AG09309 (cell line): ENCODE measurements at regions not wholly inside any gene's neighbourhood (a gene's known extent, or its start where the extent isn't known, plus 50 kb on each side); places are given as distances from the start of the nearest gene placed in this dataset.
"Not testable (repeated sequence)": the region's sequence is repeated elsewhere in the genome, so short reads cannot be mapped to it uniquely, and the experiment has no call there.

ENCODE experiments used
- DNase-seq: peaks from one replicate; pipeline ENCODE4 v3.0.0-alpha.2; 2010; ENCODE audit warnings: low read depth
- H3K4me3 ChIP-seq: 2 replicates; pipeline ENCODE4 v1.5.1; 2011; ENCODE audit warnings: mild to moderate bottlenecking, low read depth, low read length, moderate library complexity; ENCODE audit not compliant: control insufficient read depth
- CTCF ChIP-seq: IDR thresholded peaks from 2 replicates; pipeline ENCODE4 v1.5.1; 2011; ENCODE audit warnings: mild to moderate bottlenecking, low read depth, low read length, inconsistent platforms; ENCODE audit not compliant: insufficient read depth, control insufficient read depth; ENCODE audit errors: missing control alignments

- no peak for TF ChIP-seq CTCF
- no peak overlapping the region for H3K4me3 ChIP-seq
- no peak for DNase-seq
These were observed 106.9 kb upstream of the NR5A2 start for GRCh38 chr1:199920635-199921034.

GRCh38 chr1:199929556-199929955 lies 98.0 kb upstream of the NR5A2 start:
- H3K4me3 ChIP-seq, result no peak overlapping the region
- TF ChIP-seq CTCF, result no peak
- DNase-seq, result no peak

- DNase-seq, result not testable (repeated sequence)
These were observed 97.4 kb upstream of the NR5A2 start for GRCh38 chr1:199930067-199930466.

GRCh38 chr1:199931666-199932377 lies 95.7 kb upstream of the NR5A2 start:
- no peak overlapping the region for H3K4me3 ChIP-seq
- TF ChIP-seq CTCF, result no peak
- DNase-seq, result no peak

More at GRCh38 chr1:199930067-199930466, 97.4 kb upstream of the NR5A2 start:
- not testable (repeated sequence) for H3K4me3 ChIP-seq

GRCh38 chr1:199932462-199932861 lies 95.0 kb upstream of the NR5A2 start:
- no peak for TF ChIP-seq CTCF
- H3K4me3 ChIP-seq, result no peak overlapping the region
- no peak for DNase-seq

GRCh38 chr1:199936441-199936840 lies 91.1 kb upstream of the NR5A2 start:
- no peak for TF ChIP-seq CTCF
- DNase-seq, result no peak
- no peak overlapping the region for H3K4me3 ChIP-seq

- DNase-seq, result no peak
- TF ChIP-seq CTCF, result no peak
- H3K4me3 ChIP-seq, result no peak overlapping the region
These were observed 90.3 kb upstream of the NR5A2 start for GRCh38 chr1:199937161-199937560.
